LNCaP clone FGC (cell line): ENCODE measurements at regions not wholly inside any gene's neighbourhood (a gene's known extent, or its start where the extent isn't known, plus 50 kb on each side); places are given as distances from the start of the nearest gene placed in this dataset.

ENCODE experiments used
- DNase-seq: peaks from one replicate; pipeline ENCODE4 v3.0.0-alpha.2; 2011; ENCODE audit warnings: low read depth
- H3K4me3 ChIP-seq: 2 replicates; pipeline ENCODE4 v1.5.1; 2011; ENCODE audit warnings: mild to moderate bottlenecking, low read depth, low read length, control low read depth
- CTCF ChIP-seq: IDR thresholded peaks from 2 replicates; pipeline ENCODE4 v1.5.1; 2012; ENCODE audit warnings: mild to moderate bottlenecking; ENCODE audit not compliant: control insufficient read depth, insufficient read depth; ENCODE audit errors: extremely low read depth

DNA sequence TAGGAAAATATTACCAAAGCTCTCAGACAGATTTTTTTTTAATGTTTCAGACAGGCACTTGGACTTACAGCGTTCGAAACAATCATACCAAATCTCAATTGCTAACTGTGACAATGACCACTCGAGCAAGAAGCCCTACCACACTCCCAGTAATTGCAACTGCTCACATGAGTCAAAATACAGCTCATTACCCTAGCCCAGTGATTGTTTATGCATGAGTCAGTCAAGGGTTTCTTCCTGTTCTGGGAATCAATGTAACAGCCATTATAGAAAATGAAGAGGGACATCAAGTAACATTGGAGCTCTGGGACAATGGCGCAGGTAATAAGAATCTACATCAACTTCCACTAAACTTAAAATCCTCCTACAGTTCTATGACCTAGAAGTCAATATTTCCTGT, 56.1 kb upstream of the SH3GLB1 start:
- no peak for TF ChIP-seq CTCF
- no peak for DNase-seq
- no peak overlapping the region for H3K4me3 ChIP-seq

- no peak for TF ChIP-seq CTCF
- DNase-seq = no peak
- H3K4me3 ChIP-seq = no peak overlapping the region
Observed at GRCh38 chr1:86649618-86650017, 54.8 kb upstream of the SH3GLB1 start.

GRCh38 chr1:86650065-86650464, 54.3 kb upstream of the SH3GLB1 start:
- H3K4me3 ChIP-seq = no peak overlapping the region
- TF ChIP-seq CTCF = peak; percentile 42
- no peak for DNase-seq
